Prostate gland (tissue), 2 donors: ENCODE measurements at regions not wholly inside any gene's neighbourhood (a gene's known extent, or its start where the extent isn't known, plus 50 kb on each side); places are given as distances from the start of the nearest gene placed in this dataset.

Source experiments
- POLR2A ChIP-seq: fragments of 450-650 bp; IDR thresholded peaks from one replicate; pipeline ENCODE4 v1.6.1; 2016; ENCODE audit warnings: antibody characterized with exemption, mild to moderate bottlenecking
- POLR2AphosphoS5 ChIP-seq: sonication (generic); formaldehyde crosslinking; IDR thresholded peaks from one replicate; pipeline ENCODE4 v1.6.1; 2017; ENCODE audit warnings: antibody characterized with exemption
- TF ChIP-seq, protein P1 (sequence below), 4 experiments: fragments of 200-600 bp in 2 of 4; fragments of 450-650 bp in 2 of 4; sonication (generic) in 2 of 4; IDR thresholded peaks; 1 replicate in 3 of 4; 2 replicates in 1 of 4; pipeline ENCODE4 v1.5.1; 2016 to 2019; ENCODE audit warnings: antibody characterized with exemption in 4 of 4, mild to moderate bottlenecking in 2 of 4, moderate library complexity in 2 of 4

DNA sequence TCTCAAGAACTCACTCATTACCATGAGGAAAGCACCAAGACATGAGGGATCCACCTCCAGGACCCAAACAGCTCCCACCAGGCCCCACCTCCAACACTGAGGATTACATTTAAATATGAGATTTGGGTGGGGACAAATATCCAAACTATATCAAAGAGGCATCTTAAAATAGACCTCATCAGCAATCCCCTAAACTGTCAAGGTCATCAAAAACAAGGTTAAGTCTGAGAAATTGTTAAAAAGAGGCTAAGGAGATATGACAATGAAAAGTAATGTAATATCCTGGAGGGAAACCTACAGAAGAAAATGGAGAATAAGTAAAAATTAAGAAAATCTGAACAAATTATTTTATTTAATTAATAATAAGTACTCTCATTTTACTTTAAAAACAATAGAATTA, 922.3 kb downstream of the HACE1 start:
- TF ChIP-seq POLR2AphosphoS5 (no peak), POLR2A (no peak)
- TF ChIP-seq, protein P1, sequence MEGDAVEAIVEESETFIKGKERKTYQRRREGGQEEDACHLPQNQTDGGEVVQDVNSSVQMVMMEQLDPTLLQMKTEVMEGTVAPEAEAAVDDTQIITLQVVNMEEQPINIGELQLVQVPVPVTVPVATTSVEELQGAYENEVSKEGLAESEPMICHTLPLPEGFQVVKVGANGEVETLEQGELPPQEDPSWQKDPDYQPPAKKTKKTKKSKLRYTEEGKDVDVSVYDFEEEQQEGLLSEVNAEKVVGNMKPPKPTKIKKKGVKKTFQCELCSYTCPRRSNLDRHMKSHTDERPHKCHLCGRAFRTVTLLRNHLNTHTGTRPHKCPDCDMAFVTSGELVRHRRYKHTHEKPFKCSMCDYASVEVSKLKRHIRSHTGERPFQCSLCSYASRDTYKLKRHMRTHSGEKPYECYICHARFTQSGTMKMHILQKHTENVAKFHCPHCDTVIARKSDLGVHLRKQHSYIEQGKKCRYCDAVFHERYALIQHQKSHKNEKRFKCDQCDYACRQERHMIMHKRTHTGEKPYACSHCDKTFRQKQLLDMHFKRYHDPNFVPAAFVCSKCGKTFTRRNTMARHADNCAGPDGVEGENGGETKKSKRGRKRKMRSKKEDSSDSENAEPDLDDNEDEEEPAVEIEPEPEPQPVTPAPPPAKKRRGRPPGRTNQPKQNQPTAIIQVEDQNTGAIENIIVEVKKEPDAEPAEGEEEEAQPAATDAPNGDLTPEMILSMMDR (IDR thresholded peaks at IDR 0.05): no peak
